NB4 (cell line): ENCODE measurements at regions not wholly inside any gene's neighbourhood (a gene's known extent, or its start where the extent isn't known, plus 50 kb on each side); places are given as distances from the start of the nearest gene placed in this dataset.

Source experiments
- CTCF ChIP-seq: IDR thresholded peaks from one replicate; pipeline ENCODE4 v1.5.1; 2012; ENCODE audit warnings: low read depth, low read length
- MAX ChIP-seq: IDR thresholded peaks from 2 replicates; pipeline ENCODE4 v1.6.1; 2011; ENCODE audit warnings: low read depth, low read length
- POLR2A ChIP-seq: IDR thresholded peaks from 2 replicates; pipeline ENCODE4 v1.6.1; 2011; ENCODE audit warnings: mild to moderate bottlenecking; ENCODE audit not compliant: insufficient read length; ENCODE audit errors: extremely low read depth

- peak; percentile 97 for TF ChIP-seq CTCF
- no peak for TF ChIP-seq POLR2A
- no peak for TF ChIP-seq MAX
Observed at GRCh38 chr7:131040467-131040932, 287.2 kb upstream of the MKLN1 start.
